22Rv1 (cell line): ENCODE measurements at regions not wholly inside any gene's neighbourhood (a gene's known extent, or its start where the extent isn't known, plus 50 kb on each side); places are given as distances from the start of the nearest gene placed in this dataset.

Experiments used
- H3K27ac ChIP-seq: fragments of 450-650 bp; 2 replicates; pipeline ENCODE4 v1.5.1; 2017
- CTCF ChIP-seq: fragments of 450-650 bp; IDR thresholded peaks from 2 replicates; pipeline ENCODE4 v1.5.1; 2017; ENCODE audit warnings: mild to moderate bottlenecking
- ZFX ChIP-seq: fragments of 450-650 bp; IDR thresholded peaks from 2 replicates; pipeline ENCODE4 v1.6.1; 2017; ENCODE audit warnings: antibody characterized with exemption, borderline replicate concordance

DNA sequence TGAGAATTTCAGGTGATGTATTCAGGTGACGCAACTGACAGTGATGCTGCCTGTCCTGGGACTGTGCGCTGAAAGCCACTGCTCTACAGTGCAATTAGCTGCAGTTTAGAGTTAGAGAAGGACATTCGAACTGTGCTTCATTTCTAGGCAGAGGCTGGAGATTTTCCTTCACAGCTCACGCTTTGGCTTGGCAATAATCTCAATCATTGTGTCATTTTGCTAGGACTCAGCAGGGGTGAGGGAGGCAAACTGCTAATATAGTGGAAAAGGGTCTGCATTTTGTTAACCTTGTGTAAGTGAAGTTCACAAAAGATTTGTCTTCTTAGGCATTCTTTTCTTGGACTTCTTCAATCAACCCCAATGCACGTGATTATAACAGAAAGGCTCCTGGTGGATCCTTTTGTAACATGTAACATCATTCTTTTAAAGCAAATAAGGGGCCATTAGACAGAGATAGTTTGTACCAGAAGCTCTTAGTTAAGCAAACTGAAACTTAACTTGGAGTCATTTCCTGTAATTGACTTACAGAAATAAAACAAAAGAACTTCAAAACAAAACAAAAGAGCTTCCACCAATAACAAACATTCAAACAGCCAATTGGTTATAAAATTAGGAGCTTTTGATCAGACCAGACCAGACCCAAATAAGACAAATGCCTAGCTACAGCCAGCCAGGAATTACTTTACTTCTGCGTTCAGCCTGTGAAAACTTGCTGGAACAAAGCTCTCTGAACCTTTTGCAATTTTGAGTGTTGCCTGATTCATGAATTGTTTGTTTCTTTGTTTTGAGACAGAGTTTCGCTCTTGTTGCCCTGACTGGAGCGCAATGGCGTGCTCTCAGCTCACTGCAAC is 1376.3 kb upstream of the CELF4 start:
- H3K27ac ChIP-seq, result peak overlapping the region; percentile 19; the same call in 1 of the 2 replicates
- no peak for TF ChIP-seq CTCF
- no peak for TF ChIP-seq ZFX

- TF ChIP-seq ZFX, result no peak
- TF ChIP-seq CTCF, result no peak
- peak overlapping the region; percentile 37; the same call in 1 of the 2 replicates for H3K27ac ChIP-seq
These were observed 1375.4 kb upstream of the CELF4 start for GRCh38 chr18:38940863-38941531.

DNA sequence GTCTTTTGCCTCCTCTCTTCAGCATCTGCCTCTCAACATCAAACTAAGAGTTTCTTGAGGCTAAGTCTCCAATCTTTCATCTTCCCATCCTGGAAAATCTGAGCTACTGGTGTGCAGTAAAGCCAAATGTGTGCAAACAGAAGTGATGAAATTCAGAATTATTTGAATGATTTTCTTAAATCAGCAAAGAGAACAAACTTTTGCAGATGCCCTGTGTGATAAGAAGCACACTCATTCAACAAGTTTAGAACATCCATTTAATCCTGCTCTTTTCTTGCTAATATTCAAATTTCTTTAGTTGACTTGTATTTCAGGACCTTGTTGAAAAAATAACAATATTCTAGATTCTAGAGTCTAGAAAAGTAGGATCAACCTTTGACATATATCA is 1374.9 kb upstream of the CELF4 start:
- no peak for TF ChIP-seq ZFX
- TF ChIP-seq CTCF, result no peak
- H3K27ac ChIP-seq, result peak overlapping the region; percentile 37; the same call in 1 of the 2 replicates

DNA sequence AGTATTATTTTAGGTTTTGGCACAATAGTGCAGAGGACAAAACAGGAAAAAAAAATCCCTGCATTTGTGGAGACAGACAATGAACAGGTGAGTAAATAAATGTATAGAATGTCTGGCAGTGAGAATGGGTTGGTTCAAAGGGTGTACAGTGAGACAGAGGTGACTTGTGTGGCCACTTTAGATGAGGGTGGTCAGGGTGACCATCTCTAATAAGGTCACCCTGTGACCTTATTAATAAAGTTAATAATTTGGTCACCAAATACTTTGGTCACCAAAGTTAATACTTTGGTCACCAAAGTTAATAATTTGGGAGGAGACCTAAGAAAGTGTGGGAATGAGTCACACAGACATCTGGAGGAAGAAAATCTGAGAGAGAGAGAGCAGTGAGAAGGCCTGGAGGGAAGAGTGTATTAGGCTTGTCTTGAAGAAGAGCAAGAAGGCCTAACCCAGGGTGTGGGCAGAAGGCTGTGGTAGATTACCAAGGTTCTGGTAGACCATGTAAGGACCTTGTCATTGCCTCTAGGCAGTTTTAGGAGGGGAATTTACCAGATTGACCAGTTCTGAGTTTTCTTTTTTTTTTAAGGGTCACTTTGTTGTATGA is 1368.4 kb upstream of the CELF4 start:
- no peak overlapping the region for H3K27ac ChIP-seq
- TF ChIP-seq ZFX, result no peak
- no peak for TF ChIP-seq CTCF

- no peak overlapping the region for H3K27ac ChIP-seq
- no peak for TF ChIP-seq ZFX
- no peak for TF ChIP-seq CTCF
These were observed 1367.7 kb upstream of the CELF4 start for GRCh38 chr18:38933322-38933721.

DNA sequence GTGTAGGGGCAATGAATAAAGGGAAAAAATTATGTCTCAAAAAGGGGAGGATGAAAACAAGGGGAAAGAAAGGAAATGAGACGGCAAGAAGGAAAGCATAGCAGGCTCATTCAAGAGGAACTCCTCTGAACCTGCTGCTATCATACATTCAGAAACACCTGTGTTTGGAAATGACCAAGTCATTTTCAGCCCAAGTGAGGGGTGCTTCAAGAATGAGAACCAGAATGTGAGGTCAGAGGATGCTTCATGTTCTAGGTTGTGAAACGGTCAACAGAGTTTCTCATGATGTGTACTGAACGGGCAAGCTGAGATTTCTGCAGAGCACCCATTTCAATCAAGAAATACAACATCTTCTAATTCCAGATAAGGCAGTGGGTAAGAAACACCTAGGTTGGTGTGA is 1367.2 kb upstream of the CELF4 start:
- TF ChIP-seq ZFX, result no peak
- no peak for TF ChIP-seq CTCF

GRCh38 chr18:38931754-38932050 is 1366.1 kb upstream of the CELF4 start:
- TF ChIP-seq ZFX (no peak), CTCF (no peak)
- no peak overlapping the region for H3K27ac ChIP-seq

More for the DNA sequence above, 1367.2 kb upstream of the CELF4 start:
- H3K27ac ChIP-seq, result no peak overlapping the region
